IPS DF 6.9 (cell line): ENCODE measurements at regions not wholly inside any gene's neighbourhood (a gene's known extent, or its start where the extent isn't known, plus 50 kb on each side); places are given as distances from the start of the nearest gene placed in this dataset.

Experiments used
- DNase-seq: peaks from one replicate; pipeline ENCODE4 v3.0.0-alpha.2; 2013; ENCODE audit warnings: low read depth, low spot score
- H3K27ac ChIP-seq: one replicate; pipeline ENCODE4 v1.5.1; 2013; ENCODE audit warnings: low read length, control low read depth
- H3K27me3 ChIP-seq: 2 replicates; pipeline ENCODE4 v1.6.1; 2013; ENCODE audit warnings: mild to moderate bottlenecking, low read length; ENCODE audit not compliant: control insufficient read depth, insufficient read depth
- H3K36me3 ChIP-seq: 2 replicates; pipeline ENCODE4 v1.6.1; 2013; ENCODE audit warnings: low read length; ENCODE audit not compliant: control insufficient read depth, insufficient read depth
- H3K4me1 ChIP-seq: 2 replicates; pipeline ENCODE4 v1.6.1; 2013; ENCODE audit warnings: low read length; ENCODE audit not compliant: control insufficient read depth, insufficient read depth
- H3K4me3 ChIP-seq: 2 replicates; pipeline ENCODE4 v1.5.1; 2013; ENCODE audit warnings: mild to moderate bottlenecking, low read length
- H3K9me3 ChIP-seq: 2 replicates; pipeline ENCODE4 v1.6.1; 2013; ENCODE audit warnings: low read length, inconsistent platforms; ENCODE audit not compliant: control insufficient read depth, insufficient read depth
- WGBS: extraction: QIAGEN DNeasy Blood & Tissue Kit; methylation state at CpG from one replicate; pipeline ENCODE4 v1.1.7; 2013; ENCODE audit warnings: mixed read lengths, missing lambda C conversion rate; ENCODE audit not compliant: insufficient read length, insufficient coverage; 5-methylcytosine and 5-hydroxymethylcytosine counted together

- DNase-seq = no peak
- Histone ChIP-seq H3K4me3 (no peak overlapping the region), H3K27me3 (no peaks in the 10 kb centered on the region), H3K27ac (no peak overlapping the region), H3K4me1 (no peaks in the 10 kb centered on the region), H3K9me3 (no peaks in the 10 kb centered on the region; the same call in 1 of the 2 replicates), H3K36me3 (no peaks in the 10 kb centered on the region)
Observed at GRCh38 chr22:22997988-22998387, 72.3 kb upstream of the GNAZ start.

DNA sequence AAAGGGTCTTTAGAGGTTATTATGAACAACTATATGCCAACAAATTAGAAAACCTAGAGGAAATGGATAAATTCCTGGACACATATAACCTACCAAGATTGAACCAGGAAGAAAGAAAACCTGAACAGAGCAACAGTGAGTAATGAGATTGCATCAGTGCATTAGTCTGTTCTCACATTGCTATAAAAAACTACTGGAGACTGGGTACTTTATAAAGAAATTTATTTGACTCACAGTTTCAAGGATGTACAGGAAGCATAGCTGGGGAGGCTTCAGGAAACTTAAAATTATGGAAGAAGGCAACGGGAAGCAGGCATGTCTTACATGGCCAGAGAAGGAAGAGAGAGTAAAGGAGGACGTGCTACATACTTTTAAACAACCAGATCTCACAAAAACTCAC, 70.8 kb upstream of the GNAZ start:
- no peaks in the 10 kb centered on the region for H3K4me1 ChIP-seq
- DNase-seq = no peak
- H3K27me3 ChIP-seq = no peaks in the 10 kb centered on the region
- no peaks in the 10 kb centered on the region; the same call in 1 of the 2 replicates for H3K9me3 ChIP-seq
- no CpG with 5 or more reads among the region's 2 CpGs for WGBS
- H3K27ac ChIP-seq = no peak overlapping the region
- no peak overlapping the region for H3K4me3 ChIP-seq
- no peaks in the 10 kb centered on the region for H3K36me3 ChIP-seq

DNA sequence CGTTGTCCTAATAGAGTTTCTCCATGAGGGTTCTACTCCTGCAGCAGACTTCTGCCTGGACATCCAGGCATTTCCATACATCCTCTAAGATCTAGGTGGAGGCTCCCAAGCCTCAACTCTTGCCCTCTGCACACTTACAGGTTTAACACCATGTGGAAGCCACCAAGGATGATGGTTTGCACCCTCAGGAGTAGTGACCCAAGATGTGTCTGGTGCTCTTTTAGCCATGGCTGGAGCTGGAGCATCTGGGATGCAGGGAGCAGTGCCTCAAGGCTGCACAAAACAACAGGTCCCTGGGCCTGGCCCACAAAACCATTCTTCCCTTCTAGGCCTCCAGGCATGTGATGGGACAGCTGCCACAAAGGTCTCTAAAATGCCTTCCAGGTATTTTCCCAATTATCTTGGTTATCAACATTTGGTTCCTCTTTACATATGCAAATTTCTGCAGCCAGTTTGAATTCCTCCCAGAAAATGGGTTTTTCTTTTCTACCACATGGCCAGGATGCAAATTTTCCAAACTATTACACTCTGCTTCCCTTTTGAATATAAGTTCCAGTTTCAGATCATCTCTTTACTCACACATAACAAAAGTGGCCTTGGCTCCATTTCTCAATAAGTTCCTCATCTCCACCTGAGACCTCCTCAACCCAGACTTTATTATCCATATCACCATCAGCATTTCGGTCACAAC, 69.5 kb upstream of the GNAZ start:
- Histone ChIP-seq H3K27me3 (no peaks in the 10 kb centered on the region), H3K4me3 (no peak overlapping the region), H3K27ac (no peak overlapping the region), H3K4me1 (no peaks in the 10 kb centered on the region), H3K9me3 (no peaks in the 10 kb centered on the region; the same call in 1 of the 2 replicates), H3K36me3 (no peaks in the 10 kb centered on the region)
- no peak for DNase-seq
- WGBS = no CpG with 5 or more reads among the region's 2 CpGs

- H3K27me3 ChIP-seq = no peaks in the 10 kb centered on the region
- no peaks in the 10 kb centered on the region for H3K4me1 ChIP-seq
- no peak for DNase-seq
- H3K36me3 ChIP-seq = no peaks in the 10 kb centered on the region
- H3K27ac ChIP-seq = no peak overlapping the region
- no peak overlapping the region for H3K4me3 ChIP-seq
- no peaks in the 10 kb centered on the region; the same call in 1 of the 2 replicates for H3K9me3 ChIP-seq
Observed at GRCh38 chr22:23001463-23001862, 68.9 kb upstream of the GNAZ start.

DNA sequence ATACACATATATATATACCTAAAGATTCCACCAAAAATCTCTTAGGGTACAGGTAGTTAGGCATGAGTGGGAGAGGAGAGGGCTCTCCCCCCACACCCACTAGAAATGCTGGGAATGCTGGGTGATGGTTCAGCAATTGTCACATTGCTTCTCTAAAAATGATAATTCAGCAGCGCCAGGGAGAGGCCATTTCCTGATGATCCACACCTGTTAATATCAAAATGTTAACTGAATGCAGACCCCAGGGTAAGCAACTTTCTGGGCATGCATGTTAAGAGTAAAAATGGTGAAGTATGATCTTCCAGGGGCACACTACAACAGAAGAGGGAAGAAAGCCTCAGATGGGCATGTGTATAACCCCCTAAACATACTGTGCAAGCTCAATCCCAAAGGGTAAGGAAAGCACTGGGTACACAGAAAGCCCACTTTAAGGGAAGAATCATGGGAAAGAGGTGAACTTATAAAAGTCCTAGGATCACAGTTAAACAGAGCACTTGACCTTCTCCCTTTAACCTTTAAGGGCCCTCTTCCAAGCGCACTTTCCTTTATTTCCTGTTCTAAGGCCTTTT, 67.6 kb upstream of the GNAZ start:
- Histone ChIP-seq H3K36me3 (no peaks in the 10 kb centered on the region), H3K27ac (no peak overlapping the region), H3K4me3 (no peak overlapping the region), H3K4me1 (no peaks in the 10 kb centered on the region), H3K27me3 (no peaks in the 10 kb centered on the region), H3K9me3 (no peaks in the 10 kb centered on the region; the same call in 1 of the 2 replicates)
- WGBS = no CpG with 5 or more reads among the region's 2 CpGs
- no peak for DNase-seq

- H3K9me3 ChIP-seq = no peaks in the 10 kb centered on the region
- H3K4me1 ChIP-seq = no peaks in the 10 kb centered on the region
- H3K27me3 ChIP-seq = peaks cover 2% of the 10 kb centered on the region; the same call in 1 of the 2 replicates
- no peak for DNase-seq
- WGBS = no CpG with 5 or more reads among the region's 1 CpG
- H3K4me3 ChIP-seq = no peak overlapping the region
- H3K36me3 ChIP-seq = no peaks in the 10 kb centered on the region
- H3K27ac ChIP-seq = no peak overlapping the region
Observed at GRCh38 chr22:23007823-23008222, 62.5 kb upstream of the GNAZ start.

DNA sequence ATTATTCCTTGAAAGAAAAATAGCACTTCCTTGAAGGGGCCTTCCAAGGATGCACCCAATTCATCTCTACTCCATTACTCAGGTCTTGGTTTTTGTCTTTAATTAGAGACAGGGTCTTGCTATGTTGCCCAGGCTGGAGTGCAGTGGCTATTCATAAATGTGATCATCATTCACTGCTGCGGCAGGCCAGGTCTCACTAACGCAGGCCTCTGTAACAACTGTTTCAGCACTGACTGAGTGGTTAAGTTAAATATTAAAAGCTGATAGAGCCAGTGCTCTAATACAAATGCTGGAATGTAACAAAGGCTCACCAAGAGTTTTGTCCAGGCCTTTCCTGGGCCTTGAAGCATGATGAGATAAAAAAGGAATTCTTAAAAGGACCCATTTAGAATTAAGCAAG, 61.4 kb upstream of the GNAZ start:
- Histone ChIP-seq H3K27ac (no peak overlapping the region), H3K9me3 (no peaks in the 10 kb centered on the region), H3K27me3 (peaks cover 2% of the 10 kb centered on the region; the same call in 1 of the 2 replicates), H3K4me3 (no peak overlapping the region), H3K36me3 (no peaks in the 10 kb centered on the region), H3K4me1 (no peaks in the 10 kb centered on the region)
- no CpG with 5 or more reads among the region's 2 CpGs for WGBS
- no peak for DNase-seq
